AG04450 (cell line): ENCODE measurements at regions not wholly inside any gene's neighbourhood (a gene's known extent, or its start where the extent isn't known, plus 50 kb on each side); places are given as distances from the start of the nearest gene placed in this dataset.

ENCODE experiments used
- CTCF ChIA-PET: fragments of 300-600, 350-600 bp; formaldehyde crosslinking; extraction: SDS; loops from one replicate; lab custom pipeline; 2022; ENCODE audit warnings: antibody characterized with exemption, inconsistent platforms; lab: Charles Lee
- POLR2A ChIA-PET: fragments of 350-600 bp; formaldehyde crosslinking; extraction: SDS; loops from one replicate; lab custom pipeline; 2021; ENCODE audit warnings: antibody characterized with exemption, inconsistent platforms; lab: Yijun Ruan, JAX
- DNase-seq: peaks from one replicate; pipeline ENCODE4 v3.0.0-alpha.2; 2011; ENCODE audit warnings: low read depth, low spot score
- H3K27ac ChIP-seq: one replicate; pipeline ENCODE4 v1.5.1; 2012; ENCODE audit warnings: low read depth, low read length, control low read depth
- H3K27me3 ChIP-seq: one replicate; pipeline ENCODE4 v1.6.0; 2012; ENCODE audit warnings: low read length; ENCODE audit not compliant: control insufficient read depth, insufficient read depth
- H3K4me3 ChIP-seq: 2 replicates; pipeline ENCODE4 v1.5.1; 2011; ENCODE audit warnings: mild to moderate bottlenecking, low read depth, low read length, control low read depth
- H3K9me3 ChIP-seq: 2 replicates; pipeline ENCODE4 v1.5.1; 2012; ENCODE audit warnings: low read length; ENCODE audit not compliant: control insufficient read depth, insufficient read depth
- CTCF ChIP-seq: IDR thresholded peaks from 2 replicates; pipeline ENCODE4 v1.5.1; 2011; ENCODE audit warnings: low read depth, low read length, control low read depth, inconsistent platforms

- no peak for DNase-seq
- no peak for TF ChIP-seq CTCF
- no peaks in the 10 kb centered on the region for H3K27me3 ChIP-seq
- H3K4me3 ChIP-seq = no peak overlapping the region
- no peaks in the 10 kb centered on the region for H3K9me3 ChIP-seq
- H3K27ac ChIP-seq = no peak overlapping the region
- POLR2A ChIA-PET = no interaction called here
- CTCF ChIA-PET = interaction anchor here (1.0 kb wide), 1 partner anchor 81 kb away, joined by 5 read pairs; no protein-coding TSS in a partner anchor
Measured at GRCh38 chr3:102753901-102754300, 319.1 kb downstream of the ZPLD1 start.

DNA sequence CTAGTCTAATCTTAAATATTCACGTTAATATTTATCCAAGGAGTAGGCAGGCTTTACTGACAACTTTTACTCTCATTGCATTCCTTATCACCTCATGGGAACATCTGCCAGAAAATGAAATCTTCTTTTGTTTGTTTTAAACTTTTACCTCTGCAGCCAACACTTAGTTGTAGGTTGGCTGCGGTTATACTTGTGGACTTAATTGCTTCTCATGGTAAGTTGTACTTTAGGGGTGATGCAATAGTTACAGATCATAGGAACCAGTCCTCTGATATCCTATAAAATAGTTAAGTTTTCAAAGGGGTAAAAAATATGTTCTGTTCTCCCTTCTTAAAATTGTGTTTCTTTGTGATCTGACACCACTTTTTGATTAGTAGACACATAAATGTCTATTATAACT is 321.9 kb downstream of the ZPLD1 start:
- H3K27me3 ChIP-seq = no peaks in the 10 kb centered on the region
- ChIA-PET POLR2A (no interaction called here), CTCF (interaction anchor here (0.6 kb wide), 1 partner anchor 528 kb away, joined by 3 read pairs; no protein-coding TSS in a partner anchor)
- DNase-seq = no peak
- no peak overlapping the region for H3K27ac ChIP-seq
- no peaks in the 10 kb centered on the region for H3K9me3 ChIP-seq
- TF ChIP-seq CTCF = no peak
- no peak overlapping the region for H3K4me3 ChIP-seq

DNA sequence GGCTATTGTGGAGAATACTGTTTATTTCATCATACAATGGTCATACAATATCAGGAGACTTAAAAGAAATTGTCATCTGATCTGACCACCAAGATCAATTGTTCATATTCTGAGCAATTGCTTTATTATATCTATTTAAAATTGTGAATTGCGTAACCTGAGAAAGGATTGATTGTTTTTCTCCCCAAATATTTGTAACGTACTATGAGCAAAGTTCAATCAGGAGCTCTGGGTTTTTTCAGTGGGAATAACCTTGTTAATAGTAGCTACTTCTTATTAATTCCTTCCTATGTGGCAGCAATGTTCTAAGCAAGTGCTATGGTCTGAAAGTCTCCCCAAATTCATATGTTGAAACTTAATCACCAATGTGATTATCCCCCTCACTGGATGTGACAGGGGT is 323.1 kb downstream of the ZPLD1 start:
- CTCF ChIA-PET = no interaction called here
- no peak overlapping the region for H3K4me3 ChIP-seq
- TF ChIP-seq CTCF = no peak

DNA sequence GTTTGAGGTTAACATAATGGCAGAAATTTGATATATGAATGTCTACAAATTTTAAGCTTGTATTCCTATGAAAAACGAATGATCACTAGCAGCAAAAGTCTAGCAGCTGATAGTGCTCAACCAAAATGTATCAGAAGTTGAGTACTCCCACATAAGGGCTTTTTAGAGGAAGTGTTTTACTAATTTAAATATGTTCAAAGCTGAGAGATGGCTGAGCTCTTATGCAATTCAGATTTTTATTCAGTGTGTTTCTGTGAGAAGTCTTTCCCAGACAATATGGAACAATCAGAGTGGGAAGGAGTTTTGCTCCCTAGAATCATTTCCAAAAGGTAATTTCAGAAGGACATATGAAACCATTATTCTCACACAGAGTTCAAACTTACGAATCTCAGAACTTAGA is 327.0 kb downstream of the ZPLD1 start:
- TF ChIP-seq CTCF = no peak
- ChIA-PET CTCF (interaction anchor here (1.6 kb wide), 1 partner anchor 533 kb away, joined by 5 read pairs; no protein-coding TSS in a partner anchor), POLR2A (no interaction called here)
- H3K4me3 ChIP-seq = no peak overlapping the region
- H3K27me3 ChIP-seq = no peaks in the 10 kb centered on the region
- H3K9me3 ChIP-seq = no peaks in the 10 kb centered on the region
- no peak for DNase-seq
- H3K27ac ChIP-seq = no peak overlapping the region

More for the DNA sequence above, 323.1 kb downstream of the ZPLD1 start:
- no peaks in the 10 kb centered on the region for H3K27me3 ChIP-seq
- POLR2A ChIA-PET = no interaction called here
- no peak overlapping the region for H3K27ac ChIP-seq
- no peaks in the 10 kb centered on the region for H3K9me3 ChIP-seq
- DNase-seq = no peak

GRCh38 chr3:102790747-102791325 is 356.0 kb downstream of the ZPLD1 start:
- TF ChIP-seq CTCF = no peak
- no peak overlapping the region for H3K4me3 ChIP-seq
- H3K27ac ChIP-seq = no peak overlapping the region
- POLR2A ChIA-PET = no interaction called here
- CTCF ChIA-PET = no interaction called here
- no peaks in the 10 kb centered on the region for H3K9me3 ChIP-seq
- no peaks in the 10 kb centered on the region for H3K27me3 ChIP-seq
- peak; percentile 57 for DNase-seq
